Smooth muscle cell (in vitro differentiated cells): ENCODE measurements at regions not wholly inside any gene's neighbourhood (a gene's known extent, or its start where the extent isn't known, plus 50 kb on each side); places are given as distances from the start of the nearest gene placed in this dataset.

Experiments used
- DNase-seq: peaks from one replicate; lab custom pipeline; 2025; ENCODE audit not compliant: unreplicated experiment; lab: John Stamatoyannopoulos, UW
- H2AFZ ChIP-seq: fragments of 200-600 bp; sonication (generic); 2 replicates; pipeline ENCODE4 v1.6.0; 2016; ENCODE audit warnings: antibody characterized with exemption, low read depth, mild to moderate bottlenecking
- H3F3A ChIP-seq: fragments of 200-600 bp; sonication (generic); 2 replicates; pipeline ENCODE4 v1.6.0; 2017; ENCODE audit warnings: antibody characterized with exemption, low read depth
- H3K27ac ChIP-seq: fragments of 200-600 bp; sonication (generic); 2 replicates; pipeline ENCODE4 v1.5.1; 2016; ENCODE audit warnings: low read depth, mild to moderate bottlenecking
- H3K27me3 ChIP-seq: fragments of 200-600 bp; sonication (generic); 2 replicates; pipeline ENCODE4 v1.6.1; 2016; ENCODE audit warnings: low read depth, mild to moderate bottlenecking
- H3K36me3 ChIP-seq: fragments of 200-600 bp; sonication (generic); 2 replicates; pipeline ENCODE4 v1.5.1; 2016; ENCODE audit warnings: low read depth
- H3K4me1 ChIP-seq: fragments of 200-600 bp; sonication (generic); 2 replicates; pipeline ENCODE4 v1.5.1; 2016; ENCODE audit warnings: low read depth
- H3K4me2 ChIP-seq: fragments of 200-600 bp; sonication (generic); 2 replicates; pipeline ENCODE4 v1.6.0; 2016; ENCODE audit warnings: mild to moderate bottlenecking
- H3K4me3 ChIP-seq: fragments of 200-600 bp; sonication (generic); 2 replicates; pipeline ENCODE4 v1.5.1; 2016; ENCODE audit warnings: mild to moderate bottlenecking
- H3K79me2 ChIP-seq: fragments of 200-600 bp; sonication (generic); 2 replicates; pipeline ENCODE4 v1.6.0; 2016; ENCODE audit warnings: low read depth, mild to moderate bottlenecking
- H3K9ac ChIP-seq: fragments of 200-600 bp; sonication (generic); 2 replicates; pipeline ENCODE4 v1.6.0; 2016; ENCODE audit warnings: low read depth
- H3K9me3 ChIP-seq: fragments of 200-600 bp; sonication (generic); replicated peaks from 2 replicates; pipeline ENCODE4 v1.5.1; 2016; ENCODE audit warnings: low read depth
- H4K20me1 ChIP-seq: fragments of 200-600 bp; sonication (generic); 2 replicates; pipeline ENCODE4 v1.6.0; 2016; ENCODE audit warnings: low read depth
- CTCF ChIP-seq: fragments of 200-600 bp; sonication (generic); IDR thresholded peaks from 2 replicates; pipeline ENCODE4 v1.5.1; 2017; ENCODE audit warnings: borderline replicate concordance, mild to moderate bottlenecking, antibody characterized with exemption; ENCODE audit not compliant: insufficient read depth, poor library complexity, severe bottlenecking
- WGBS: methylation state at CpG from one replicate; pipeline ENCODE4 v1.1.7; 2016; ENCODE audit warnings: low lambda C conversion rate; 5-methylcytosine and 5-hydroxymethylcytosine counted together

- no peak for TF ChIP-seq CTCF
- H3K27ac ChIP-seq = no peak overlapping the region
These were observed 144.2 kb upstream of the TNFAIP3 start for GRCh38 chr6:137722749-137723272.

GRCh38 chr6:137723273-137724017 is 143.6 kb upstream of the TNFAIP3 start:
- H3K27me3 ChIP-seq = no peaks in the 10 kb centered on the region
- H3K27ac ChIP-seq = no peak overlapping the region
- no peaks in the 10 kb centered on the region for H3K9me3 ChIP-seq
- H3K79me2 ChIP-seq = no peaks in the 10 kb centered on the region
- peaks cover 8% of the 10 kb centered on the region for H3F3A ChIP-seq
- no peak overlapping the region for H3K9ac ChIP-seq
- H3K4me2 ChIP-seq = no peak overlapping the region
- no peak for DNase-seq
- H3K36me3 ChIP-seq = no peaks in the 10 kb centered on the region
- no peaks in the 10 kb centered on the region for H4K20me1 ChIP-seq
- TF ChIP-seq CTCF = no peak
- no peaks in the 10 kb centered on the region for H3K4me1 ChIP-seq
- H3K4me3 ChIP-seq = no peak overlapping the region
- WGBS = 92% methylated on average over 4 of the region's 4 CpGs
- no peak overlapping the region for H2AFZ ChIP-seq

More at GRCh38 chr6:137722749-137723272, 144.2 kb upstream of the TNFAIP3 start:
- no peaks in the 10 kb centered on the region for H3K79me2 ChIP-seq
- H3K36me3 ChIP-seq = no peaks in the 10 kb centered on the region
- peaks cover 4% of the 10 kb centered on the region for H3F3A ChIP-seq
- no peaks in the 10 kb centered on the region for H3K9me3 ChIP-seq
- DNase-seq = no peak
- no peak overlapping the region for H2AFZ ChIP-seq
- H3K4me1 ChIP-seq = no peaks in the 10 kb centered on the region
- no peak overlapping the region for H3K4me3 ChIP-seq
- H3K27me3 ChIP-seq = no peaks in the 10 kb centered on the region
- no peak overlapping the region for H3K9ac ChIP-seq
- 81% methylated on average over 5 of the region's 5 CpGs for WGBS
- no peaks in the 10 kb centered on the region for H4K20me1 ChIP-seq
- no peak overlapping the region for H3K4me2 ChIP-seq

GRCh38 chr6:137724018-137724403 is 143.0 kb upstream of the TNFAIP3 start:
- H2AFZ ChIP-seq = no peak overlapping the region
- H4K20me1 ChIP-seq = no peaks in the 10 kb centered on the region
- no peaks in the 10 kb centered on the region for H3K36me3 ChIP-seq
- no peak overlapping the region for H3K9ac ChIP-seq
- no peak for DNase-seq
- no peaks in the 10 kb centered on the region for H3K79me2 ChIP-seq
- no peak overlapping the region for H3K27ac ChIP-seq
- H3K4me3 ChIP-seq = no peak overlapping the region
- no peak overlapping the region for H3K4me2 ChIP-seq
- 92% methylated on average over 3 of the region's 3 CpGs for WGBS
- peaks cover 8% of the 10 kb centered on the region for H3F3A ChIP-seq
- H3K27me3 ChIP-seq = no peaks in the 10 kb centered on the region
- H3K4me1 ChIP-seq = no peaks in the 10 kb centered on the region
- no peaks in the 10 kb centered on the region for H3K9me3 ChIP-seq
- no peak for TF ChIP-seq CTCF
